Neuron (in vitro differentiated cells): ENCODE measurements at regions not wholly inside any gene's neighbourhood (a gene's known extent, or its start where the extent isn't known, plus 50 kb on each side); places are given as distances from the start of the nearest gene placed in this dataset.
A peak's percentile ranks its signal among the peaks of the same experiment; 100 is the strongest.

Experiments used
- H2AFZ ChIP-seq: one replicate; pipeline ENCODE4 v1.6.1; 2013; ENCODE audit warnings: low read depth, mild to moderate bottlenecking, inconsistent platforms, low read length, moderate library complexity
- H3K27me3 ChIP-seq: one replicate; pipeline ENCODE4 v1.6.1; 2013; ENCODE audit warnings: low read length; ENCODE audit not compliant: insufficient read depth
- H3K36me3 ChIP-seq: one replicate; pipeline ENCODE4 v1.6.1; 2013; ENCODE audit warnings: low read length; ENCODE audit not compliant: insufficient read depth
- H3K4me1 ChIP-seq: one replicate; pipeline ENCODE4 v1.6.1; 2013; ENCODE audit warnings: low read length; ENCODE audit not compliant: insufficient read depth
- H3K4me3 ChIP-seq: 2 replicates; pipeline ENCODE4 v1.5.1; 2013; ENCODE audit warnings: mild to moderate bottlenecking, low read length, moderate library complexity
- H3K9me3 ChIP-seq: one replicate; pipeline ENCODE4 v1.6.1; 2013; ENCODE audit warnings: low read length

- Histone ChIP-seq H3K9me3 (no peaks in the 10 kb centered on the region), H3K4me1 (peaks cover 19% of the 10 kb centered on the region), H3K4me3 (peak overlapping the region; percentile 98), H2AFZ (peak overlapping the region; percentile 54), H3K27me3 (no peaks in the 10 kb centered on the region), H3K36me3 (peaks cover 24% of the 10 kb centered on the region)
Observed at GRCh38 chr6:71420095-71420692, 131.6 kb downstream of the OGFRL1 start.

GRCh38 chr6:71420693-71421328 is 132.2 kb downstream of the OGFRL1 start:
- Histone ChIP-seq H2AFZ (peak overlapping the region; percentile 54), H3K4me3 (peak overlapping the region; percentile 98), H3K27me3 (no peaks in the 10 kb centered on the region), H3K9me3 (no peaks in the 10 kb centered on the region), H3K4me1 (peaks cover 16% of the 10 kb centered on the region), H3K36me3 (peaks cover 19% of the 10 kb centered on the region)

- H3K4me1 ChIP-seq = peaks cover 15% of the 10 kb centered on the region
- no peak overlapping the region for H3K4me3 ChIP-seq
- no peaks in the 10 kb centered on the region for H3K27me3 ChIP-seq
- no peak overlapping the region for H2AFZ ChIP-seq
- H3K9me3 ChIP-seq = no peaks in the 10 kb centered on the region
- H3K36me3 ChIP-seq = peaks cover 12% of the 10 kb centered on the region
Observed at GRCh38 chr6:71421611-71422010, 133.0 kb downstream of the OGFRL1 start.

GRCh38 chr6:71430018-71430417 is 141.4 kb downstream of the OGFRL1 start:
- no peak overlapping the region for H3K4me3 ChIP-seq
- no peaks in the 10 kb centered on the region for H3K36me3 ChIP-seq
- H3K27me3 ChIP-seq = no peaks in the 10 kb centered on the region
- H3K4me1 ChIP-seq = peaks cover 4% of the 10 kb centered on the region
- H2AFZ ChIP-seq = peak overlapping the region; percentile 40
- no peaks in the 10 kb centered on the region for H3K9me3 ChIP-seq

- H3K4me1 ChIP-seq = peaks cover 4% of the 10 kb centered on the region
- H3K4me3 ChIP-seq = no peak overlapping the region
- H3K36me3 ChIP-seq = no peaks in the 10 kb centered on the region
Observed at GRCh38 chr6:71433441-71433840, 144.8 kb downstream of the OGFRL1 start.

GRCh38 chr6:71444222-71444621 is 155.6 kb downstream of the OGFRL1 start:
- no peaks in the 10 kb centered on the region for H3K36me3 ChIP-seq
- no peaks in the 10 kb centered on the region for H3K27me3 ChIP-seq
- no peak overlapping the region for H2AFZ ChIP-seq
- no peak overlapping the region for H3K4me3 ChIP-seq
- no peaks in the 10 kb centered on the region for H3K9me3 ChIP-seq
- peaks cover 18% of the 10 kb centered on the region for H3K4me1 ChIP-seq

More at GRCh38 chr6:71433441-71433840, 144.8 kb downstream of the OGFRL1 start:
- Histone ChIP-seq H3K9me3 (no peaks in the 10 kb centered on the region), H2AFZ (no peak overlapping the region), H3K27me3 (no peaks in the 10 kb centered on the region)

- no peaks in the 10 kb centered on the region for H3K9me3 ChIP-seq
- peak overlapping the region; percentile 51 for H2AFZ ChIP-seq
- H3K4me3 ChIP-seq = no peak overlapping the region
- no peaks in the 10 kb centered on the region for H3K36me3 ChIP-seq
- H3K27me3 ChIP-seq = no peaks in the 10 kb centered on the region
- peaks cover 18% of the 10 kb centered on the region for H3K4me1 ChIP-seq
Observed at GRCh38 chr6:71446057-71446456, 157.4 kb downstream of the OGFRL1 start.

GRCh38 chr6:71446470-71446869 is 157.9 kb downstream of the OGFRL1 start:
- peak overlapping the region; percentile 51 for H2AFZ ChIP-seq
- H3K9me3 ChIP-seq = no peaks in the 10 kb centered on the region
- H3K36me3 ChIP-seq = no peaks in the 10 kb centered on the region
- no peak overlapping the region for H3K4me3 ChIP-seq
- no peaks in the 10 kb centered on the region for H3K27me3 ChIP-seq
- peaks cover 18% of the 10 kb centered on the region for H3K4me1 ChIP-seq

GRCh38 chr6:71452697-71453370 is 164.2 kb downstream of the OGFRL1 start:
- H3K4me1 ChIP-seq = peaks cover 4% of the 10 kb centered on the region
- no peaks in the 10 kb centered on the region for H3K9me3 ChIP-seq
- H3K27me3 ChIP-seq = no peaks in the 10 kb centered on the region
- H3K4me3 ChIP-seq = no peak overlapping the region
- H2AFZ ChIP-seq = no peak overlapping the region
- no peaks in the 10 kb centered on the region for H3K36me3 ChIP-seq

- Histone ChIP-seq H3K27me3 (no peaks in the 10 kb centered on the region), H3K9me3 (no peaks in the 10 kb centered on the region), H3K4me1 (peaks cover 4% of the 10 kb centered on the region), H2AFZ (no peak overlapping the region), H3K36me3 (no peaks in the 10 kb centered on the region), H3K4me3 (no peak overlapping the region)
Observed at GRCh38 chr6:71453371-71453706, 164.7 kb downstream of the OGFRL1 start.

- Histone ChIP-seq H3K9me3 (no peaks in the 10 kb centered on the region), H2AFZ (no peak overlapping the region), H3K27me3 (no peaks in the 10 kb centered on the region), H3K4me1 (peaks cover 4% of the 10 kb centered on the region), H3K4me3 (no peak overlapping the region), H3K36me3 (no peaks in the 10 kb centered on the region)
Observed at GRCh38 chr6:71454056-71454455, 165.4 kb downstream of the OGFRL1 start.

- Histone ChIP-seq H2AFZ (no peak overlapping the region), H3K9me3 (peaks cover 2% of the 10 kb centered on the region), H3K4me3 (no peak overlapping the region), H3K27me3 (no peaks in the 10 kb centered on the region), H3K4me1 (no peaks in the 10 kb centered on the region), H3K36me3 (no peaks in the 10 kb centered on the region)
Observed at GRCh38 chr6:71457929-71458328, 169.3 kb downstream of the OGFRL1 start.

- H3K27me3 ChIP-seq = no peaks in the 10 kb centered on the region
- H2AFZ ChIP-seq = no peak overlapping the region
- H3K36me3 ChIP-seq = no peaks in the 10 kb centered on the region
- no peak overlapping the region for H3K4me3 ChIP-seq
- H3K9me3 ChIP-seq = peaks cover 2% of the 10 kb centered on the region
- no peaks in the 10 kb centered on the region for H3K4me1 ChIP-seq
Observed at GRCh38 chr6:71459162-71459561, 170.6 kb downstream of the OGFRL1 start.
